GM10266 (cell line): ENCODE measurements at regions not wholly inside any gene's neighbourhood (a gene's known extent, or its start where the extent isn't known, plus 50 kb on each side); places are given as distances from the start of the nearest gene placed in this dataset.

ENCODE experiments used
- DNase-seq: peaks from one replicate; pipeline ENCODE4 v3.0.0; 2012; ENCODE audit errors: extremely low spot score
- TF ChIP-seq, protein P1 (sequence below): IDR thresholded peaks from 2 replicates; pipeline ENCODE4 v1.5.1; 2012; ENCODE audit warnings: mild to moderate bottlenecking, low read depth; ENCODE audit not compliant: control insufficient read depth, insufficient read depth; ENCODE audit errors: missing control alignments

DNA sequence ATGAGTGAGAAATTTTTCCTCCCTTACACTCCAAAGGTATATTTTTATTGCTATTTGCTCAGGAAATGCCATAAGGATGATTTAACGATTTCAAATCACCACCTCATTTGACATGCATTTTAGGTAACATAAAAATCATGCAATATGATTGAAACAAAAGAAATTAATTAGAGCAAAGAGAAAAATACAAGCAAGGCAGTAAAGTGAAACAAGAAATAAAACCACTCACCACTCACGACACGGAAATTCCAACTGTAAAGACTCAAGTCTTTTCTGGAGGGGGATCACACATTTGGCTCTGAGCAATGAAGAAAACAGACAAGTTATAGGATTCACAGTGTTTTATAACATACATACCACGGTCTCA lies 86.8 kb upstream of the ARHGAP29 start:
- TF ChIP-seq, protein P1, sequence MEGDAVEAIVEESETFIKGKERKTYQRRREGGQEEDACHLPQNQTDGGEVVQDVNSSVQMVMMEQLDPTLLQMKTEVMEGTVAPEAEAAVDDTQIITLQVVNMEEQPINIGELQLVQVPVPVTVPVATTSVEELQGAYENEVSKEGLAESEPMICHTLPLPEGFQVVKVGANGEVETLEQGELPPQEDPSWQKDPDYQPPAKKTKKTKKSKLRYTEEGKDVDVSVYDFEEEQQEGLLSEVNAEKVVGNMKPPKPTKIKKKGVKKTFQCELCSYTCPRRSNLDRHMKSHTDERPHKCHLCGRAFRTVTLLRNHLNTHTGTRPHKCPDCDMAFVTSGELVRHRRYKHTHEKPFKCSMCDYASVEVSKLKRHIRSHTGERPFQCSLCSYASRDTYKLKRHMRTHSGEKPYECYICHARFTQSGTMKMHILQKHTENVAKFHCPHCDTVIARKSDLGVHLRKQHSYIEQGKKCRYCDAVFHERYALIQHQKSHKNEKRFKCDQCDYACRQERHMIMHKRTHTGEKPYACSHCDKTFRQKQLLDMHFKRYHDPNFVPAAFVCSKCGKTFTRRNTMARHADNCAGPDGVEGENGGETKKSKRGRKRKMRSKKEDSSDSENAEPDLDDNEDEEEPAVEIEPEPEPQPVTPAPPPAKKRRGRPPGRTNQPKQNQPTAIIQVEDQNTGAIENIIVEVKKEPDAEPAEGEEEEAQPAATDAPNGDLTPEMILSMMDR: no peak
- DNase-seq: no peak

DNA sequence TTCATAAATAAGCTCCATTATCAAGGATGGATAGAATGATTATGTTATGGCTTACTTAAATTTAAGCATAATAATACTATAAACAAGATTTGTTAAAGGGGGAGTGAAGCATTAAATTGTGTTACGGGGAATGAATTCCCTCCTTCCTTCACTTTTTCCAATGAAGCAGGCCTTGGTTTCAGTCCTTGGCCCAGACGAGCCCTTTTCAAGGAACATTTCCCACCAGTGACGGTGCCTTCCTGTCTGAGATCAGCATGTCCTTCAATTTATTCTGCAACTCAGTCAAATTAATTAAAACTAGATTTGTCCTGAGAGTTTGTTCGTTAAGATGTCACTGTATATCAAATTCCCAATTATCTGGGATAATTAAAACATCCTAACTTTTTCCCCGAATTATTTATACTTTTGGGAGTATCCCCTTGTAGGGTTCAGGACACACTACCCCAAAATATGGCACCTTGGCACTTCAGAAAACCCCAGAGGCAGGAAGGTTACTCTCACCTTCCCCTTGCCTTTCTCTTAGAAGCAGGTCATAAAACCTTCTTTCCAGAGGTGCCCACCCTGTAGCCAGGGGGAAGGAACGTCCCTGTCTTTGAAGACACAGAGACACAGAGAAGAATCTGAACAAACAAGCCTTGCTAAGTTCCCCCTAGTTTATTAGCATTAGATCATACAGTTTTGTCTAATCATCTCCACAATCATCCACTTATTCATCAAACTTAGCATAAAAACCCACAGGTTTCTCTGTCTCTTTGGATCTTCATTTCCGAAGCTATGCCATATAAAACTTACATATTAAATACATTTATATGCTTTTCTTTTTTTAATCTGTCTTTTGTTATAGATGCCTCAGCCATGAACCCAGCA lies 86.2 kb upstream of the ARHGAP29 start:
- no peak for DNase-seq
- TF ChIP-seq, protein P1: no peak

DNA sequence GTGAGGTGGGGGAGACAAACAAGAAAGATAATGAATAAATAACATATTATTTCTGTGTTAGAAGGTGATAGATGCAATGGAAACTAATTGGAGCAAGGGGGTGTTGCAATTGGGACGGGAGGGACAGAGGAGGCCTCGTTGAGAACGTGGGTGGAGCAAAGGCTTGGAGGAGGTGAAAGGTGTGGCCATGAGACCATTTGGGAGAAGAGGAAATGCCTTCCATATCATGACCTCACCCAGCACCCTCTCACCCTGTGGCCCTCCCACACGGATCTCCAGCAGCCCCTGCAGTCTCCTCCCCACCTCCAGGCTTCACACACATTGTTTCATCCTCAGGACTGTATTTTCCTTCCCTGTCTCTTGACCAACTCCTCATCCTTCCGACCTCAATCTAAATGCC lies 85.3 kb upstream of the ARHGAP29 start:
- TF ChIP-seq, protein P1: no peak
- DNase-seq: no peak

DNA sequence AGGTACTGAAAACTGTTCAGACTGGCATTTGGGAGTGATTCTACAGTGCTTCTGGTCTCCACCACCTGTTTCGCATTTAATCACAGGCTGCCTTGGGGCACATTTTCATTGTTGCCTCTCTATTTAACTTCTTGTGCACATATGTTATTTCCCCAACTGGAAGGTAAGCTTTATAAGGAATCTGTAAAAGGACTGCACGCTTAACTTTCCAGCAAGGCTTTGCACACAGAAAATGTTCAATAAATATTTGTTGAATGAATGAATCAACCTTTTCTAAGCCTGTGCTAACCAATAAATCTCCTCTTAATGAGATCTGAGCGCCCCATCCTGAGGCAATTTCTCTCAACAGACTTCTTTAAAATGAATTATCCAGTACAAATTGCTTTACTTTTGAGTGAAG lies 84.3 kb upstream of the ARHGAP29 start:
- TF ChIP-seq, protein P1: no peak
- no peak for DNase-seq

DNA sequence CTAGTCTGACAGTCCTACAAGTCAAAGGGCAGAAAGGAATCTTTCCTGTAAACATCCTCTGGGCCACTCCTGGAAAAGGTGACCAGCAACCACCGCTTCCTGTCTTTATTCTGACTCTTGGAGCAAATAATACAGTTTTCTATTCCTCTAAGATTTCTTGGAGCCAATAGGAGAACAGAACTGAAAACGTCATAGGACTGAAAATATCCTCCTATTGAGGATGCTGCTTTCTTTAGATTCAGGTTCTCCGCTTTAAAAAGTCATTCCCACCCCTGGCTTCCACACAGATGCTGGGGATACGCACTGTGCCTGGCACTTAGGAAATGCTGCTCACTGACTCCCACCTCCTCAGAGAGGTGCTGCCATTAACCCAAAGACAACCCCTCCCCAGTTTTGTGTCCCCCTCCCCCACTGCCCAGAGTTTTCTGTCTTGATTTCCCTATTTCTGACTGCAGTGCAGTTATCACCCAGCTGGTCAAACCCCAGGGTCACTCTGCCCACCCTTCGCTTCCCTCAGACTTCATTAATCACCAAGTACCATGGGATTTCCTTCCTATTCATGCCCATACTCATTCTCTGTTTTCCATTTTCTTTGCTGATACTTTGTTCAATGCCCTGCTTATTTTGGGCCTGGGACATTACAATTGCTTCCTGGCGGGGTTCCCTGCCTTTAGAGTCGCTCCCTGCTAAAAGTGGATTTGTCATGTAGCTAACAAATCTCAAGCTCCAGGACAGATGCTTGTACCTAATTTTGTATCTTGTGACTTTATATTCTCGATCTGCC lies 82.1 kb upstream of the ARHGAP29 start:
- no peak for DNase-seq

DNA sequence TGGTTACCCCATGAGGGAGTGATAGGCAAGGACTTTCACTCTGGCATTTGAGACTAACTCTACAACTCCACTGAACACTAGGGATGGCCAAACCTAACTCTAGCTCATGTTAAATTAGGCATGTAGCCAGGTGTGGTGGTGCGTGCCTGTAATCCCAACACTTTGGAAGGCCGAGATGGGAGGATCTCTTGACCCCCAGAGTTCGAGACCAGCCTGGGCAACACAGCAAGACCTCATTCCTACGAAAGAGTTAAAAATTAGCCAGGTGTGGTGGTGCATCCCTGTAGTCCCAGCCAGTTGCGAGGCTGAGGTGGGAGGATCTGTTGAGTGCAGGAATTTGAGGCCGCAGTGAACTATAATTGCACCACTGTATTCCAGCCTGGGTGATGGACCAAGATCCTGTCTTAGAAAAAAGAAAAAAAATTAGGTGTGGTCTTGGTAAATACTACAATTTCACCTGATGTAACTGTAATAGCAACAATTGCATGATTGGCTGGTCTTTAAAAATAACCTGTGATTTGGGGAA lies 81.2 kb upstream of the ARHGAP29 start:
- TF ChIP-seq, protein P1: no peak
- no peak for DNase-seq

More for the DNA sequence above, 82.1 kb upstream of the ARHGAP29 start:
- TF ChIP-seq, protein P1: no peak

DNA sequence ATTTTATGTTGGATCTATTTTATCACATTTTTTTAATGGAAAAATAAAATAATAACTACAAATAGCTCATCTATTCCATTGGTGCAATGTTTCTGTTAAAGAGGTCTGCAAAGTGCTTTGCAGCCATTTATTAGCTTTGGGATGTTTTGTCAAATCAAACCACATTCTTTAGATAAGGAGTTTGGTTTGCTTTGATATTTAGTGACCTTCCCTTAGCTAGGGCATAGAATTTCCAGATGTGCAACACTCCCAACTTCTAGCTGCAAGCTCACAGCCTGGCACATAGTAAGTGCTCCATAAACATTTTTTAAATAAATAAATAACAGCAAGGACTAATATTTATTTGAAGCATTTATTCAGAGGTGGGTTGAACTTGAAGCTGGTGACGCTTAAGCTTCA lies 80.4 kb upstream of the ARHGAP29 start:
- no peak for DNase-seq
- TF ChIP-seq, protein P1: no peak
